DOHH2 (cell line): ENCODE measurements at regions not wholly inside any gene's neighbourhood (a gene's known extent, or its start where the extent isn't known, plus 50 kb on each side); places are given as distances from the start of the nearest gene placed in this dataset.
"Not testable (repeated sequence)": the region's sequence is repeated elsewhere in the genome, so short reads cannot be mapped to it uniquely, and the experiment has no call there.

Experiments
- CTCF ChIP-seq: fragments of 200-600 bp; sonication (generic); IDR thresholded peaks from one replicate; pipeline ENCODE4 v1.5.1; 2014; ENCODE audit warnings: antibody characterized with exemption, mild to moderate bottlenecking, low read depth, low read length; ENCODE audit not compliant: poor library complexity, severe bottlenecking
- EZH2phosphoT487 ChIP-seq: fragments of 200-600 bp; sonication (generic); IDR thresholded peaks from 2 replicates; pipeline ENCODE4 v1.6.1; 2017; ENCODE audit warnings: borderline replicate concordance, mild to moderate bottlenecking, antibody characterized with exemption, low read length, moderate library complexity, mixed read lengths

GRCh38 chr6:43998592-43999243 is 128.5 kb downstream of the MRPL14 start:
- not testable (repeated sequence) for TF ChIP-seq CTCF, EZH2phosphoT487
